Activated CD8-positive, alpha-beta memory T cell treated with anti-CD3 and anti-CD28 coated beads, Interleukin-2, amount 50 U/mL, for 24 hours (primary cell): ENCODE measurements at regions not wholly inside any gene's neighbourhood (a gene's known extent, or its start where the extent isn't known, plus 50 kb on each side); places are given as distances from the start of the nearest gene placed in this dataset.

Source experiments
- DNase-seq: peaks from one replicate; pipeline ENCODE4 v3.0.0-alpha.2; 2020; ENCODE audit errors: extremely low read depth

DNA sequence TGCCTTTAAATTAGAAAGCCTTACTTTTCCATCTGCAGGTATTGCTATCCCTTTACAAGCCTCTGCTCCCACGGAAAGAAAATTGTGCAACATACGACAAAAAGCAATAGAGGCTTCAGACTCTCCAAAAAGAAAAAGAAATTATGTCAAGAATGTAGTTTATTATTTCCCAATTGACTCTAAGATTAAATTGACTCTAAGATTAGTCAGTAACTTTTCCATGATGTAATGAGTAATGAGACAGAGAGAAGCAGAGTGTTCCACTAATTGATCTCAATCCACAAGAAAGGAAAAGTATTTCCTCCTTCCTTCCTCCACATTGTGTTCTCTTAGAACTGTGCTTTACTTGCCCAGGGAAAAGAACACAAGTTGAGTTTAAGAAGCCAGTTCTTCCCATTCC is 345.7 kb upstream of the HS3ST1 start:
- no peak for DNase-seq

DNA sequence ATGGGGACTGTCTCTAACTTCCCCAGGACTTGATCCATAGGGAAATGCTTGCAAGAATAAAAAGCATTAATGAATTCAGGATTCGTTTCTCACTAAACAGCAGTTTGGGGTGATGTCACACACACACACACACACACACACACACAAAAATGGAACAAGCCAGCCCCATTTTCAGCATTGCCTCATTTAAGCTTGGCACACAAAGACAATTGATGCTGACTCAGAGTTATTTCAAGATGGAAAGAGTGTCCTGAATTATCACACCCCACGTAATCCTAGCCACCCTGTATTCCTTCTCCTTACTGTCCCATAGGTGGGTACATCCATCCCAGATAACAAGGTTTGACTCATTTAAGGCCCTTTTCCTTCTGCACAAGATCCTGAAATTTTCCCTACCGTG is 345.1 kb upstream of the HS3ST1 start:
- DNase-seq = no peak

DNA sequence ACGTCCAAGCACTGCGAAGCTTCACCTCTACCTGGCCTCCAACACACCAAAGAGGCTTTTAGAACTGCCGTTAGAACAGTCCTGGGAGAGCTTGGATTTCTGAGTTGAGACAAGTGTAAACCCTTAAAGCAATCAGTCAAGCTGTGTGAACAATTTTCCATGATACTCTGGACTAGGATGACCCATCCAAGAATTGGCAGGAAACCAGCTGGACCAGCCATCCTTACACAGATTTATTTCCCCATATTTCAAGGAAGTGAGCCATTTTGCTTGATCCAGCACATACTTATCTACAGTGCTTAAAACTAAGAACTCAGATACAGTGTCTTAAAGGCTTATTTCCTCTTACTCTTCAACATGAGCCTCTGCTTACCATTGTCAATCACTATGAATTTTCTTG is 340.7 kb upstream of the HS3ST1 start:
- DNase-seq = no peak

DNA sequence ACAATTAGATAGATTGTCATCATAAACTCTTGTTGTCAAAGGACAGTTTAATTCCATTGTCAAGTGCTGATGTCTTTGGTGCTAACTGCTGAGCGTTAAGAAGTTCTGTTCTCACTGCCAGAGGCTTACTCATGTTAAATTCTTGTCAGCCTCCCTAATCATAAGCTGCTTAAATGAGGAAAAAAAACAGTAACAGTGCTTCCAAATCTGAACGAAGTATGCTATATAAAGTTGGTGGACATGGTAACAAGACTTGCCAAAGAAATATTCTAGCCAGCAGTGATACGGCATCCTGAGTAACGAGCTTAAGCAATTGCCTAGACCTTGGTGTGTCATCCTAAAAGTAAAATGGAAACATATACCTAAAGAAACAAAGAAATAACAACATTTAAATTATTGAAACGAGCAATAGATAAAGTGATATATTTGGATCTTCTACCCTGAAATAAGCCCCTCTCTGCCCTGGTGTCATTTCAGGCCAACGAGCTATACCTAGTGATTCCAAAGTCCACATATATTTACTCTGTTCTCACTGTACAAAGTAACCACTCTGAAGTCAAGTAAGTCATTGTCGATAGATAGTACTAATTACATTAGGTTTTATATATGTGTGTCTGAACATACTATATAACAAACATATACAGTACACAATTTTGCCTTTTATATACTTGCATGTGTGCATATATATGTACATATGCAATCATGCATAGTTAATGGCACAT is 339.7 kb upstream of the HS3ST1 start:
- DNase-seq = no peak

DNA sequence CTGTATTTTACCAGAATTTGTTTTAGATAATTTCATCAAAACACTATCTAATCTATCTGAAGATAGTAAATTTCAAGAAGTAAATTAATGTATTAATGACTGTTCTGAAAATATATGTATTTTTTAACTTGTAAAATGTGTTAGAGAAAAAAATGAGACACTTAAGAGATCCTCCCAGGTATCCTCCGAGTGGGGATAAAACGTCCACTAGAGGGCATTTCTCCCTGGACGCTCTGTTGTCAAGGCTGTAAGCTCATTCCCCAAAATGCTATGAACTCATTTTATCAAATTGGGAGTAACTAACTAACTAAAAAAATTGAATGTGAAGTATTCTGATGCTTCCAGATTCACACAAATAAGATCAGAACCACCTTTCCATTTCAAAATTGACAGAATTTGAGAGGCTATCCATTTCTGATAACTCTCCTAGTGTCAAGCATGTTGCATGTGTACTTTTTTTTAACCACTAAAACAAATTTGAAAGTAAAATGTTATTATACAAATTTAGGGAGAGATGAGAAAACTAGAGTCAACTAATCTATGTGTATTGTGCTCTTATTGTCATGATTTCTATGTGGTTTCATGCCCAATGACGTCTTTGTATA is 337.3 kb upstream of the HS3ST1 start:
- no peak for DNase-seq

DNA sequence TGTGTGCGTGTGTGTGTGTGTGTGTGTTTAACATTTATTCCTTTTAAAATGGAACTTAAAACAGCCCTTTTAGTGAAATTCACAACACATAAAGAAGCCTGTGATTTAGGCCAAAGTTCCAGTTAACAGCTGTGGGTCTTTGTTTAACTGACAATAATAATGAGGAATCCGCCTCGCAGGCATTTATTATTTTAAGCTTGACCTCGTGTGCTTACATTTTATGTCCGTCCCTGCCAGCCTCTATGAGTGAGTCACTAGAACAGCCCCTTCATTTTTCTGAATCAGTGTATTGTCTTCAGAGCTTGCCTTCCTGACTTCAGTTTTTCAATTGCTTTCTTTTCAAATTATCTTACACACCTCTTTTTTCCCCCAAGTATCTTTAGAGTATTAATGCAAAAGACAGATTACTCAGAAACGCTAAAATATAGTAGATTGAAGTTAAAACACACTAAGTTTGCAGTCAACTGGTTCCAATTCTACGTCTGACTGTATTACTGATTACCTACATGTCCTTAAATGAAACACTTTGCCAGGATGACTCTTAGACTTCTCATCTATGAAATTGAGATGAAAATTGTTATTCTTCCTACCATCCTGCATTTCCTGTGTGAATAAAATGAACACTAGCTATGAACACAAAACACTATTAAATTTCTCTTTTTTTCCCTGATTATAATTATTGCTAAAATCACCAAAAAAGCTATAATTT is 319.6 kb upstream of the HS3ST1 start:
- DNase-seq = no peak

DNA sequence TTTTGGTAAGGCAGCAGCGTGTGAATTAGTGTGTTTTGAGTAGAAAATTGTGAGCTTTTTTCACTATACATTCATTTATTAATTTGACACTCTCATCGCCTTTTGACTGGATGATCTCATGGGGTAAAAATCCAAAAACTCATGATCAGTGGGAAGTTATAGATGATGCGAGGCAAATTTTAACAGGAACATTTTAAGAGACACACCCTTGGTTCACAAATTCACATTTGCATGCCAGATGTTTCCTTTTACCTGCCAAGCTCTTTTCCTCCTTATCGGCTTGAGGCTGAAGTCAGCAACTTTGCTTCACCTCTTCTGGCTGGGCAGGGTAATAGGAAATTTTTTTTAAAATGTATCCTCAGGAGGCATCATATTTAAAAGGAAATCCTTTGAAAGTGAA is 318.0 kb upstream of the HS3ST1 start:
- no peak for DNase-seq

DNA sequence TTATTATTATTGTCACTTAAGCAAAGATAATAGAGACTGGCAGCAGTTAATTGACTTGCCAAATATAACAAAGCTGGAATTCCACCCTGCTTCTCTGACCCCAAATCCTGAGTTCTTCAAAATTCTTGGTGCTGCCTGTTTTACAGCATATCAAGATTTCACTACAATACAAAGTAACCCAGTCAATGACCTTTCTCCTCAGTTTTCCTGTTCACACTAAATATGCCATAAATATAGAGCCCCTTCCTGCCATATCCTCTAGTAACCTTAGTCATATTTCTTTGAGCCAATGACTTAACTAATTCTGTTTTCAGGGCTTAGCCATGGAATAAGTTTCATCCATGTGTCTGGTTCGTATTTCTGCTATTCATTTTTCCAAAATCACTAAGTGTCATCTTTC is 315.3 kb upstream of the HS3ST1 start:
- no peak for DNase-seq

DNA sequence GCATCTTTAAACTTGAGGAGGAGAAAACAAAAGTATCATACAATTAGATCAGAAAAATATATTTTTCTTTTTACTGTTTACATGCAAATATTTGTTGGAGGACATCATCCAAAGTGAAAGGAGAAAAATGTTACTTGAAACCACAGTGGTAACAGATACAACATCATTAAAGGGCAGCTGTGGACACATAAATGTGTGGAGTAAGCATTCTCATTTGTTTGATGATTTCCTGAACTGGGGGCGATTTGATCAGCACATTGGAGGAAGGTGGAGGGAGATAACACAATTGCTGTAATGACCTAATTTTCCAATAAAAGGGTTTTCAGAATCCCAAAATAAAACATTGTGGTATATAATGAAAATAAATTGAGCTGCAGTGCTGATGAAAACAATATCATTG is 314.5 kb upstream of the HS3ST1 start:
- DNase-seq = no peak

DNA sequence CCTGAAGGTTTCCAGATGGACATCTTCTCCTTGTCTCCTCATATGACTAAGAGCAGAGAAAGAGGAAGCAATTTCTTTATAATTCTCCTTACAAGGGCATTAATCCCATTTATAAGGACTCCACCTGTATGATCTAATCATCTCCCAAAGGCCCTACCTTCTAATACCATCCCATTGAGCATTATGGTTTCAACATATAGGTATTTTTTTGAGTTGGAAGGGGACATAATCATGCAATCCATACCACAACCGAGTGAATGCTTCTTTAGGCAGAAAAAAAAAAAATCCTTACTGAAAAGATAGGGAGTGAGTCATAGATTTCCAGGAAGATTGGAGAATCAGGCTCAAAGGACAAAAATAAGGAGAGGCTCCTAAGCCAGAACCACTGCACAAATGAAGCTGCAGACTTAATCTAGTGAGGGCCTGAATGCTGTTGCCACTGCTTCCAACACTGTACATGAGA is 312.5 kb upstream of the HS3ST1 start:
- DNase-seq = no peak

DNA sequence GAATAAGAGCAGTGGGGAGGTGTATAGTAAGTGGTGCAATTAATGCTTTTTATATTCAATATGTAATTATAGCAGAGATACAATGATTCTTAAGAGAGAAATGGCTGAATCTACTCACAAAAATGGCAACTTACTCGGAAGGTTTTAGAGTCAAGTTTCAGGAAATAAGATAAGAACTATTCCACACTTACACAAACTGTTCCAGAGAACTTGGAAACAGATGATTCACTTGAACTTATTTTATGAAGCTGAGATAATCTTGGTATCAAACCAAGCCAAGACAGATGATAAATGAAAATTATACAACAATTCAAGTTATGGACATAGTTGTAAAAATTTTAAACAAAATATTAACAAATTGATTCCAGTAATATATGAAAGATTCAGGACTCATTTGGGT is 311.3 kb upstream of the HS3ST1 start:
- DNase-seq = no peak

DNA sequence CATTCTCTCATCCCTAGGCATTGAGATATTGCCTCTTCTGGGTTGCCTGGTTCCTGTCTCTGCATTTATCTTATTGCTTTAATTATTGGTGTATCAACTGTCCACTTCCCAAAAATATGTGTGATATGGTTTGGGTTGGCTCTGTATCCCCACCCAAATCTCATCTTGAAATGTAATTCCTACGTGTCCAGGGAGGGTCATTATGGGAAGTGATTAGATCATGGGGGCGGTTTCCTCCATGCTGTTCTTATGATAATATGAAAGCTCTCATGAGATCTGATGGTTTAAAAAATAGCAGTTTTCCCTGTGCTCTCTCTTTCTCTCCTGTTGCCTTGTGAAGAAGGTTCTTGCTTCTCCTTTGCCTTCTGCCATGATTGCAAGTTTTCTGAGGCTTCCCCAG is 308.3 kb upstream of the HS3ST1 start:
- DNase-seq = no peak

DNA sequence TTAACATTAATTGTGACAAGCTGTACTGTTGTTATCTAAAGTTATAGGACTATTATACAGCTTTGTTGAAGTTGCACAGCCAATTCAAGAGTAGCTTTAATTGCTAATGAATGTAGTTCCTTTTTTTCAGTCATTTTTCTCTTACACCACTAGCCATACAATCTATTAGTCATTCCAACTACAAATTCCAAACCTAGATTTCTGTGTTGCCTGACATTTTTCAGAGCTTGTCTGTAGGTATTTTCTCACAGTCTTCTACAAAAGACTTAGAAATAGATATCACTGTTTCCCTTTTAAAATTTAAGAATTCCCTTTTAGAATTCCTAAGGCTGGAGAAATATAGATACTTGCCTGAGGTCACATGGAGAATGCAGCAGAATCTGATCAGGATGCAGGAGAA is 307.0 kb upstream of the HS3ST1 start:
- DNase-seq = no peak

DNA sequence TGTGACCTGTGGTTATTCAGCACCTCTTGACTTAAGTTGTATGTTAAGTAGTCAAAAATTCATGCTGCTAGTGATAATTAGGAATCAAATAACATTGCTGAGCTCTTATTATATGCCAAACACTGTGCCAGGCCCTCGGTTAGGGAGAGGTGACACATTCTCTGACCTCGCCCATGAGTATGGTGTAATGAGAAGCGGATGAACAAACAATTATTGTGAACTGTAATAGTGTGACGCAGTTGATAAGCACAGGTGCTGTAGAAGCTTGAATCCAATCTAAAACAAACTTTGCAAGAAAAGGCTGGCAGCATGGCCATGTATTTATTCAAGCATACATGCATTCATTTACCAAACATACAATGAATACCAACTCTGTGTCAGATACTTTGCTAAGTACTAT is 303.5 kb upstream of the HS3ST1 start:
- no peak for DNase-seq

DNA sequence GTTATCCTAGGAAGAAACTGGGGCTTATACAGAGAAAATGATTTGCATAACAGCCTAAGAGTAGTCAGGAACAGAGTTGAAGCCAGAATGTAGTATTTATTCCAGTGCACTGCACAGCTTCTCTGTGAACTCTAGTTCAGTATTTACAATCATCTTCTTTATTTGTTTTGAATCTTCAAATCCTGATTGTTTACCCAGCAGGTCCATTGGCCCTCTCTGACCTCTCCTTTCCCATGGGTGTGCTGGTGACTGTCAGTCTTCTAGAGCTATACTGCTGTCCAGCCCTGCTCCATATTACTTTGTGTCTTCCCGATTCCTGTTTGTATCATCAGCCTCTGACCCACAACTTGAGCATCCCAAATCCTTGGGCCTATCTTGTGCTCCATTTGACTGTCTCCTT is 301.9 kb upstream of the HS3ST1 start:
- DNase-seq = no peak

DNA sequence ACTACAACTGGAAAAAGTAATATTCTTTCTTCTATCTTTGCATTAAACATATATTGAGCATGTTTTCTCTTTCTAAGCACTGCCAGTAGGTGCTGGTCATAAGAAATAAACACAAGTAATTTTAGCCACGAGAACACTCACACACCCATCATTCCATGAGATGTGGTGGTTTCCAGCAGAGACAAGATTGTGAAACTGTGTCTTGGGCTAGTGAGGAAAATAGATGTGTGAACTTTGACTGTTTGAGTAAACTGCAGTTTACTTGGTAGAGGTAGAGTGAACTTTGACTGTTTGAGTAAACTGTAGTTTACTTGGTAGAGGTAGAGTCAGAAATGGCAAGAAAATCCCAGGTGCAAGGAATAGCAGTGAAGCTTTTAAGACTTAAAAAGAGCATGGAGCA is 300.9 kb upstream of the HS3ST1 start:
- no peak for DNase-seq

DNA sequence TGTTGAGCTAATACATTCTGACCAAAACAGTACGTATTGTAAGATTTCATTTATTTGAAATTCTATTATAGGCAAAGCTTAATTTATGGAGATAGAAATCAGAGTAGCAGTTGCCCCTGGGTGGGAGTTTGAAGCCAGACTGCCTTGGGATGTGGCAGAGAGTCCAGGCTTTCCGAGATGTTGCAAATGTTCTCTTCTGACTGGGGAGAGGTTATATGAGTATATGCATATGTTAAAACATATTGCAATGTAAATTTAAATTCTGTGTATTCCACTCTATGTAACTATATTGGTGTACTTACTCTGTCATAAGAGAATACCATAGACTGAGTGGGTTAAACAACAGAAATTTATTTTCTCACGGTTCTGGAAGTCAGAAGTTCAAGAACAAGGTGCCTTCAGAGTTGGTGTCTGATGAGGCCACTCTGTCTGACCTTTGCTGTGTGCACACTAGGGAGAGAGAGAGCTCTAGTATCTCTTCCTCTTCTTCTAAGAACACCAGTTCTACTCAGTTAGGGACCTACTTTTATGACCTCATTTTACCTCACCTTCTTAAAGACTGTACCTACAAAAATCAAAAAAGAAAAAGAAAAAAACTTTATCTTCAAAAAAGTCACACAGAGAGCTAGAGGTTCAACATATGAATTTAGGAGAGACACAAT is 299.3 kb upstream of the HS3ST1 start:
- DNase-seq = no peak

DNA sequence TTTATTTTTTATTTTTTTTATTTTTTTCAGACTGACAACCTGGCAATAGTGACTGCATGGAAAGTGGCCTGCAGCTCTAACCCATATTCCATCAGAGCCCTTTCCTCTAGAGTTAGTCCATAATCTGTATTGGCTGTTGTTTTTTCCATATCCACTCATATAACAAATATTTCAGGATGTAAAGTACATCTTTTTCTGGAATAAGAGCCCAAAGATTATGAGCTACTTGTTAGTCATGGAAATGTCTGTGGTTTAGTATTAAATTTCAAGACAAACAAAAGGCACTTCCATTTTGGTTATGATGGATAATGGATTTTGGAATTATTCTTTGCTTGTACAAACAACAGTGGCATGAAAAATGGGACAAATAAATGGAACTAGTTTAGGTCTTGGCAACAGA is 296.0 kb upstream of the HS3ST1 start:
- no peak for DNase-seq

DNA sequence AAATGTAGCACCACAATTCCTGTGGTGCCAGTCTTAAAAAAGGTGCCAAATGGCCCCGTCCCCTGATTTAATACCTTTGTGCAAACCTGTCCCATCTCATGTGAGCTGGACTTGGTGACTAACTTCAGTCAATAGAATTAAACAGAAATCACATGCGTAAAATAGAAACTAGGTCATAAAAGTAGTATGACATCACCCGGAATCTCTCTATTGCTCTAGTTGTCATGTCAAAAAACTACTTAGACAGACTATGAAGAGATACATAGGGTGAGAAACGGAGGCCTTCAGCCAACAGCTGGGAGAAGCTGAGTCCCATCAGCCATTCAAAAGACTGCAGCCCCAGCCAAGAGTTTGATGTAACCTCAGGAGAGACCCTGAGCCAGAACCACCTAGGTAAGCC is 293.5 kb upstream of the HS3ST1 start:
- DNase-seq = no peak

DNA sequence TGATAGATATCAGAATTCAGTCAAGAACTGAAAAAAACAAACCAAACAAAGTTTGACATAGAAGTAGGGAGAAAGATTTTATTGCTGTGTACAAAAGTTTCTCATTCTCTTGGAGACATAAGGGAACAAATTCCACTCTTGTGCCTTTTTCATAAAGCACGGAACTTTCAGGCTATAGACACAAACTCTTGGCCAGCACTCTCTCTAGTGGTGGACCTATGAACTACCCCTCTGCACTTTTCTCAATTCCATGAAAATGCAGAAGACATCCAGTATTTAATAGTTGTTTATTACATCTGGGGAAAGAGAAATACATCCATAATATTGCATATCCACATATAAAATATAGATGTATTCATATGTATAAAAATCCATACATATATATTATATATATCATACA is 291.6 kb upstream of the HS3ST1 start:
- DNase-seq = no peak

DNA sequence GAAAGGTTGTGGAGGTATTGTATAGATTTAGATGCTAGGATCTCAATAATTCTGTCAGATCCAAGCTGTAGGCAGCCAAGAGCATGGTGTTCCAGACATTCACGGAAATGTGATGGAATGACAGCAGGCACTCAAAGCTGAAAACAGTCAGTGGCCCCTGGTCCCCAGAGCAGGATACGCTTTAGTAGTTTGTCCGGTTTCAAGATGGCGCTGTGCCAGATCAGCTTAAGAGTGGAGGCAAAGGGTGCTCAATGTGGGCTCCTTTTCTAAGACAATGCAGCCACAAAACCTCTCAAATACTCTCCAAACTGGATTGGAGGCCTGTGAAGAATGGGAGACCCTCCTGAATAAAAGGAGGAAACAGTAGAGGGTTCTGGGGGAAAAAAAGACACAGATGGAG is 291.2 kb upstream of the HS3ST1 start:
- no peak for DNase-seq

DNA sequence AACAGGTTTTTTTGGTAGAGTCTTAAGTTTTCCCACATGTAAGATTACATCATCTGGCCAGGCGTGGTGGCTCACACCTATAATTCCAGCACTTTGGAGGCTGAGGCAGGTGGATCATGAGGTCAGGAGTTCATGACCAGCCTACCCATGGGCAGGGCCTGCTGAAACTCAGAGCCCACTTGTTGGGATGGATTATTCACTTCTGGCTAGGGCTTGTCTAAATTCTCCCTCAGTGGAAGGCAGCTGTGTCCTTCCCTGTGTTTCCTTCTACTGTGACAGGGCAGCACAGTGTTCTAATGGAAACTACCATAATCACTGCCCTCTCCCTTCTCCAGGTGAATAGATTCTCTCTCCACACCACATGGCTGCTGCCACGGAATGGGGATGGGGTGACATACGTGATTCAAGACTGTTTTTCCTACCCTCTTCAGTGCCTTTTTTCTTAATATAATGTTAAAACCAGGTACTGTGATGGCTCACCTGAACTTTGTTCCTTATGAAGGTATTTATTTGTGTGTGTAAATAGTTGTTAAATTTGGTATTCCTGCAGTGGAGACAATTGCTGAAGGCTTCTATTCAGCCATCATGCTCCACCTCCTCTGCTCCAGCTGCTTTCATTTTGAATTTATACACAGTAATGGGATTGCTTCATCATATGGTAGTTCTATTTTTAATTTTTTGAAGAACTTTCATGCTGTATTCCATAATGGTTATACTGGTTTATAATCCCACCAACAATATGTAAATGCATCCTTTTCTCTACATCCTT is 287.2 kb upstream of the HS3ST1 start:
- DNase-seq = no peak
